ENCODE measurements at regions not wholly inside any gene's neighbourhood (a gene's known extent, or its start where the extent isn't known, plus 50 kb on each side); places are given as distances from the start of the nearest gene placed in this dataset.

GRCh38 chr5:76022611-76023010, 60.6 kb upstream of the SV2C start:
- TF ChIP-seq POLR2A (IDR thresholded peaks at IDR 0.05): no peak
- no peak for TF ChIP-seq CTCF (IDR thresholded peaks at IDR 0.05)
